Transverse colon (tissue), 4 donors: ENCODE measurements at regions not wholly inside any gene's neighbourhood (a gene's known extent, or its start where the extent isn't known, plus 50 kb on each side); places are given as distances from the start of the nearest gene placed in this dataset.

ENCODE experiments used
- DNase-seq: peaks from one replicate; pipeline ENCODE4 v3.0.0-alpha.2; 2019
- H3K27ac ChIP-seq, 4 donors: fragments of 200-600 bp; sonication (generic); 2 replicates each; pipeline ENCODE4 v1.5.1; 2016 to 2018; ENCODE audit warnings: inconsistent platforms in 4 of 4
- H3K27me3 ChIP-seq: fragments of 200-600 bp; sonication (generic); 2 replicates; pipeline ENCODE4 v1.5.1; 2017; ENCODE audit warnings: inconsistent platforms
- H3K36me3 ChIP-seq, 4 donors: fragments of 200-600 bp; sonication (generic); 2 replicates each; pipeline ENCODE4 v1.5.1; 2017 to 2019; ENCODE audit warnings: inconsistent platforms in 4 of 4
- H3K4me1 ChIP-seq, 4 donors: fragments of 200-600 bp; sonication (generic); 2 replicates each; pipeline ENCODE4 v1.5.1; 2017 to 2020; ENCODE audit warnings: inconsistent platforms in 4 of 4
- H3K4me3 ChIP-seq, 4 donors: fragments of 200-600 bp; sonication (generic); 1 replicate in 1 of 4; 2 replicates in 3 of 4; pipeline versions ENCODE4 v1.5.1 to v1.6.1; 2017 to 2019; ENCODE audit warnings: inconsistent platforms in 4 of 4
- H3K9me3 ChIP-seq, 2 donors: fragments of 200-600 bp; sonication (generic); 2 replicates each; pipeline ENCODE4 v1.5.1; 2017 to 2019; ENCODE audit warnings: inconsistent platforms in 2 of 2
- CTCF ChIP-seq, 5 experiments: fragments of 200-600 bp in 3 of 5; fragments of 450-650 bp in 2 of 5; sonication (generic) in 3 of 5; IDR thresholded peaks; 1 replicate in 2 of 5; 2 replicates in 3 of 5; pipeline ENCODE4 v1.5.1; 2016 to 2017; ENCODE audit warnings: antibody characterized with exemption in 5 of 5, inconsistent platforms in 3 of 5, mild to moderate bottlenecking in 2 of 5, moderate library complexity in 1 of 5
- EP300 ChIP-seq: sonication (generic); formaldehyde crosslinking; IDR thresholded peaks from one replicate; pipeline ENCODE4 v1.6.1; 2017; ENCODE audit warnings: antibody characterized with exemption, low read depth
- POLR2A ChIP-seq: fragments of 450-650 bp; IDR thresholded peaks from one replicate; pipeline ENCODE4 v1.6.1; 2016; ENCODE audit warnings: antibody characterized with exemption, mild to moderate bottlenecking, moderate library complexity
- POLR2AphosphoS5 ChIP-seq, 3 donors: sonication (generic); formaldehyde crosslinking; IDR thresholded peaks; one replicate each; pipeline ENCODE4 v1.6.1; 2016; ENCODE audit warnings: antibody characterized with exemption in 3 of 3
- WGBS, 2 donors: methylation state at CpG; one replicate each; pipeline ENCODE4 v1.1.5; 2018; ENCODE audit warnings: low coverage in 1 of 2; 5-methylcytosine and 5-hydroxymethylcytosine counted together
- in situ Hi-C, 4 donors: fragments of 200-750 bp; cut with MboI; loops; one replicate each; pipeline versions ENCODE4 v1.15.0 to v1.15.1; 2017; ENCODE audit warnings: low sequenced_read_pairs in 3 of 4, low pct_ligation_motif_present in 1 of 4, low pct_unique_long_range_greater_than_20kb in 1 of 4
- intact Hi-C: fragments of 100-400 bp; cut with DNase I; formaldehyde crosslinking; loops from one replicate; pipeline ENCODE4 v1.15.1; 2023; ENCODE audit warnings: low total_unique reads

- H3K36me3 ChIP-seq = no peaks in the 10 kb centered on the region
Observed at GRCh38 chr14:98244966-98245569, 1026.9 kb downstream of the BCL11B start.

GRCh38 chr14:98249057-98249456 is 1022.9 kb downstream of the BCL11B start:
- Histone ChIP-seq H3K27me3 (no peaks in the 10 kb centered on the region), H3K27ac (no peak overlapping the region), H3K9me3 (no peaks in the 10 kb centered on the region), H3K4me1 (peaks cover 0 to 20% (median 12%) of the 10 kb centered on the region in 4 donors), H3K36me3 (no peaks in the 10 kb centered on the region), H3K4me3 (no peak overlapping the region)
- intact Hi-C loops (no loop called here), in situ Hi-C loops (no loop called here)
- no peak for TF ChIP-seq CTCF (IDR thresholded peaks at IDR 0.05)
- no peak for DNase-seq
- 67 to 71% methylated on average over 4 to 6 of the region's 6 CpGs for WGBS, 2 donors

More at GRCh38 chr14:98244966-98245569, 1026.9 kb downstream of the BCL11B start:
- Histone ChIP-seq H3K27me3 (no peaks in the 10 kb centered on the region), H3K4me3 (no peak overlapping the region), H3K27ac (no peak overlapping the region), H3K9me3 (no peaks in the 10 kb centered on the region), H3K4me1 (peaks cover 0 to 14% (median 10%) of the 10 kb centered on the region in 4 donors)
- in situ Hi-C loops (no loop called here), intact Hi-C loops (no loop called here)
- DNase-seq = no peak
- 55 to 61% methylated on average over 6 to 7 of the region's 7 CpGs for WGBS, 2 donors
- no peak for TF ChIP-seq POLR2A

GRCh38 chr14:98249476-98249875 is 1022.5 kb downstream of the BCL11B start:
- H3K36me3 ChIP-seq = no peaks in the 10 kb centered on the region
- H3K4me3 ChIP-seq = no peak overlapping the region
- peaks cover 0 to 18% (median 9%) of the 10 kb centered on the region in 4 donors for H3K4me1 ChIP-seq
- WGBS, 2 donors = 0 to 38% methylated on average over 1 to 2 of the region's 2 CpGs
- no peaks in the 10 kb centered on the region for H3K9me3 ChIP-seq
- no peaks in the 10 kb centered on the region for H3K27me3 ChIP-seq
- H3K27ac ChIP-seq = no peak overlapping the region
- DNase-seq = no peak
- in situ Hi-C loops = no loop called here
- intact Hi-C loops = no loop called here
- TF ChIP-seq CTCF (IDR thresholded peaks at IDR 0.05) (no peak), POLR2A (no peak), POLR2AphosphoS5 (IDR thresholded peaks at IDR 0.05) (no peak), EP300 (no peak)

- no peaks in the 10 kb centered on the region for H3K36me3 ChIP-seq
- H3K27me3 ChIP-seq = no peaks in the 10 kb centered on the region
- peak; percentile 47 for DNase-seq
- in situ Hi-C loops (no loop called here), intact Hi-C loops (no loop called here)
- no peak overlapping the region for H3K27ac ChIP-seq
- H3K4me1 ChIP-seq = peaks cover 0 to 6% (median 2%) of the 10 kb centered on the region in 4 donors
- no peak overlapping the region for H3K4me3 ChIP-seq
- no peaks in the 10 kb centered on the region for H3K9me3 ChIP-seq
- TF ChIP-seq EP300 (no peak), CTCF (IDR thresholded peaks at IDR 0.05) (no peak), POLR2AphosphoS5 (IDR thresholded peaks at IDR 0.05) (no peak), POLR2A (no peak)
- WGBS, 2 donors = 11 to 22% methylated on average over 1 of the region's 1 CpG
Observed at GRCh38 chr14:98252820-98253219, 1019.2 kb downstream of the BCL11B start.

- no peak overlapping the region for H3K4me3 ChIP-seq
- no peaks in the 10 kb centered on the region for H3K36me3 ChIP-seq
- TF ChIP-seq EP300 (no peak), CTCF (IDR thresholded peaks at IDR 0.05) (no peak), POLR2AphosphoS5 (IDR thresholded peaks at IDR 0.05) (no peak), POLR2A (no peak)
- no peaks in the 10 kb centered on the region for H3K4me1 ChIP-seq
- WGBS, 2 donors = 42 to 46% methylated on average over 4 of the region's 4 CpGs
- H3K9me3 ChIP-seq = no peaks in the 10 kb centered on the region
- in situ Hi-C loops = no loop called here
- peak; percentile 12 for DNase-seq
- intact Hi-C loops = no loop called here
- no peak overlapping the region for H3K27ac ChIP-seq
- H3K27me3 ChIP-seq = no peaks in the 10 kb centered on the region
Observed at GRCh38 chr14:98259881-98260280, 1012.1 kb downstream of the BCL11B start.
